ENCODE measurements at regions not wholly inside any gene's neighbourhood (a gene's known extent, or its start where the extent isn't known, plus 50 kb on each side); places are given as distances from the start of the nearest gene placed in this dataset.

- no peak overlapping the region for H3K18ac ChIP-seq (ENCODE audit: low read length)
- no peaks in the 10 kb centered on the region for H3K27me3 ChIP-seq (ENCODE audit: insufficient read depth, low read length)
- no peaks in the 10 kb centered on the region for H3K4me1 ChIP-seq (ENCODE audit: control insufficient read depth in 1 of 2, insufficient read depth in 2 of 2, low read length in 2 of 2)
- no CpG with 5 or more reads among the region's 1 CpG for WGBS (ENCODE audit: extremely low coverage, insufficient coverage, insufficient read length)
- no peak overlapping the region for H2AFZ ChIP-seq (ENCODE audit: insufficient read depth, low read length, poor library complexity)
- H3K27ac ChIP-seq (ENCODE audit: low read depth, low read length) = no peak overlapping the region
- no peak overlapping the region for H3K23ac ChIP-seq (ENCODE audit: low read length)
- no peaks in the 10 kb centered on the region for H3K79me2 ChIP-seq (ENCODE audit: control insufficient read depth, insufficient read depth, low read length, poor library complexity)
- H2AK5ac ChIP-seq (ENCODE audit: low read length) = no peak overlapping the region
- no peak overlapping the region for H4K12ac ChIP-seq (ENCODE audit: low read depth, low read length)
- no peak overlapping the region for H2BK120ac ChIP-seq (ENCODE audit: insufficient read depth, low read length, poor library complexity)
- no peaks in the 10 kb centered on the region for H3K79me1 ChIP-seq (ENCODE audit: low read length)
- no peak overlapping the region for H3K14ac ChIP-seq (ENCODE audit: low read length)
- no peak overlapping the region for H3K4me2 ChIP-seq (ENCODE audit: low read length)
- no peak for DNase-seq
- no peak overlapping the region for H3K4me3 ChIP-seq (ENCODE audit: low read depth, low read length)
- H3K9me3 ChIP-seq (ENCODE audit: insufficient read depth, low read depth, low read length) = peaks cover 3% of the 10 kb centered on the region
- H4K8ac ChIP-seq (ENCODE audit: low read depth, low read length) = no peak overlapping the region
- no peak overlapping the region for H4K91ac ChIP-seq (ENCODE audit: low read depth, low read length)
- no peak overlapping the region for H2BK12ac ChIP-seq (ENCODE audit: low read length)
- no peak overlapping the region for H2BK5ac ChIP-seq (ENCODE audit: low read depth, low read length, poor library complexity)
- no peak overlapping the region for H3K9ac ChIP-seq (ENCODE audit: low read length)
- H3K36me3 ChIP-seq (ENCODE audit: control insufficient read depth in 1 of 2, insufficient read depth in 2 of 2, low read length in 2 of 2) = no peaks in the 10 kb centered on the region
- H3K4ac ChIP-seq (ENCODE audit: low read depth, low read length) = no peak overlapping the region
Observed at GRCh38 chr1:82786883-82787282, 986.1 kb downstream of the ADGRL2 start.

GRCh38 chr1:82785268-82785790 is 984.6 kb downstream of the ADGRL2 start:
- Histone ChIP-seq H3K27ac (ENCODE audit: low read depth, low read length) (no peak overlapping the region), H3K79me1 (ENCODE audit: low read length) (no peaks in the 10 kb centered on the region), H4K12ac (ENCODE audit: low read depth, low read length) (no peak overlapping the region), H3K23ac (ENCODE audit: low read length) (no peak overlapping the region), H2BK5ac (ENCODE audit: low read depth, low read length, poor library complexity) (no peak overlapping the region), H2AK5ac (ENCODE audit: low read length) (no peak overlapping the region), H3K79me2 (ENCODE audit: control insufficient read depth, insufficient read depth, low read length, poor library complexity) (no peaks in the 10 kb centered on the region), H4K91ac (ENCODE audit: low read depth, low read length) (no peak overlapping the region), H3K9ac (ENCODE audit: low read length) (no peak overlapping the region), H3K4me1 (ENCODE audit: control insufficient read depth in 1 of 2, insufficient read depth in 2 of 2, low read length in 2 of 2) (no peaks in the 10 kb centered on the region), H3K14ac (ENCODE audit: low read length) (no peak overlapping the region), H2BK120ac (ENCODE audit: insufficient read depth, low read length, poor library complexity) (no peak overlapping the region), H3K4ac (ENCODE audit: low read depth, low read length) (no peak overlapping the region), H2AFZ (ENCODE audit: insufficient read depth, low read length, poor library complexity) (no peak overlapping the region), H3K9me3 (ENCODE audit: insufficient read depth, low read depth, low read length) (no peaks in the 10 kb centered on the region), H3K4me3 (ENCODE audit: low read depth, low read length) (no peak overlapping the region), H3K18ac (ENCODE audit: low read length) (no peak overlapping the region), H3K4me2 (ENCODE audit: low read length) (no peak overlapping the region), H3K36me3 (ENCODE audit: control insufficient read depth in 1 of 2, insufficient read depth in 2 of 2, low read length in 2 of 2) (no peaks in the 10 kb centered on the region), H4K8ac (ENCODE audit: low read depth, low read length) (no peak overlapping the region), H2BK12ac (ENCODE audit: low read length) (no peak overlapping the region), H3K27me3 (ENCODE audit: insufficient read depth, low read length) (no peaks in the 10 kb centered on the region)
- no CpG with 5 or more reads among the region's 1 CpG for WGBS (ENCODE audit: extremely low coverage, insufficient coverage, insufficient read length)
- DNase-seq = no peak

- Histone ChIP-seq H4K91ac (ENCODE audit: low read depth, low read length) (no peak overlapping the region), H3K4ac (ENCODE audit: low read depth, low read length) (no peak overlapping the region), H3K14ac (ENCODE audit: low read length) (no peak overlapping the region), H3K18ac (ENCODE audit: low read length) (no peak overlapping the region), H3K79me2 (ENCODE audit: control insufficient read depth, insufficient read depth, low read length, poor library complexity) (no peaks in the 10 kb centered on the region), H2AFZ (ENCODE audit: insufficient read depth, low read length, poor library complexity) (no peak overlapping the region), H3K4me2 (ENCODE audit: low read length) (no peak overlapping the region), H3K23ac (ENCODE audit: low read length) (no peak overlapping the region), H3K79me1 (ENCODE audit: low read length) (no peaks in the 10 kb centered on the region), H3K4me3 (ENCODE audit: low read depth, low read length) (no peak overlapping the region), H4K12ac (ENCODE audit: low read depth, low read length) (no peak overlapping the region), H3K27me3 (ENCODE audit: insufficient read depth, low read length) (no peaks in the 10 kb centered on the region), H4K8ac (ENCODE audit: low read depth, low read length) (no peak overlapping the region), H3K27ac (ENCODE audit: low read depth, low read length) (no peak overlapping the region), H3K9ac (ENCODE audit: low read length) (no peak overlapping the region), H2AK5ac (ENCODE audit: low read length) (no peak overlapping the region), H2BK5ac (ENCODE audit: low read depth, low read length, poor library complexity) (no peak overlapping the region), H3K4me1 (ENCODE audit: control insufficient read depth in 1 of 2, insufficient read depth in 2 of 2, low read length in 2 of 2) (no peaks in the 10 kb centered on the region), H2BK120ac (ENCODE audit: insufficient read depth, low read length, poor library complexity) (no peak overlapping the region), H2BK12ac (ENCODE audit: low read length) (no peak overlapping the region), H3K36me3 (ENCODE audit: control insufficient read depth in 1 of 2, insufficient read depth in 2 of 2, low read length in 2 of 2) (no peaks in the 10 kb centered on the region), H3K9me3 (ENCODE audit: insufficient read depth, low read depth, low read length) (no peaks in the 10 kb centered on the region)
- no peak for DNase-seq
- no CpG with 5 or more reads among the region's 5 CpGs for WGBS (ENCODE audit: extremely low coverage, insufficient coverage, insufficient read length)
Observed at GRCh38 chr1:82783044-82783443, 982.3 kb downstream of the ADGRL2 start.

- H3K4me1 ChIP-seq (ENCODE audit: control insufficient read depth in 1 of 2, insufficient read depth in 2 of 2, low read length in 2 of 2) = no peaks in the 10 kb centered on the region
- no peak overlapping the region for H2BK120ac ChIP-seq (ENCODE audit: insufficient read depth, low read length, poor library complexity)
- no peak for DNase-seq
- H3K9ac ChIP-seq (ENCODE audit: low read length) = no peak overlapping the region
- no peak overlapping the region for H4K91ac ChIP-seq (ENCODE audit: low read depth, low read length)
- H2BK5ac ChIP-seq (ENCODE audit: low read depth, low read length, poor library complexity) = no peak overlapping the region
- H3K14ac ChIP-seq (ENCODE audit: low read length) = no peak overlapping the region
- H3K9me3 ChIP-seq (ENCODE audit: insufficient read depth, low read depth, low read length) = no peaks in the 10 kb centered on the region
- no peak overlapping the region for H4K8ac ChIP-seq (ENCODE audit: low read depth, low read length)
- H3K18ac ChIP-seq (ENCODE audit: low read length) = no peak overlapping the region
- no peak overlapping the region for H2BK12ac ChIP-seq (ENCODE audit: low read length)
- H3K27me3 ChIP-seq (ENCODE audit: insufficient read depth, low read length) = no peaks in the 10 kb centered on the region
- H3K79me1 ChIP-seq (ENCODE audit: low read length) = no peaks in the 10 kb centered on the region
- H3K79me2 ChIP-seq (ENCODE audit: control insufficient read depth, insufficient read depth, low read length, poor library complexity) = no peaks in the 10 kb centered on the region
- H2AFZ ChIP-seq (ENCODE audit: insufficient read depth, low read length, poor library complexity) = no peak overlapping the region
- H3K23ac ChIP-seq (ENCODE audit: low read length) = no peak overlapping the region
- H3K4ac ChIP-seq (ENCODE audit: low read depth, low read length) = no peak overlapping the region
- no peak overlapping the region for H3K4me2 ChIP-seq (ENCODE audit: low read length)
- no peak overlapping the region for H4K12ac ChIP-seq (ENCODE audit: low read depth, low read length)
- no CpG with 5 or more reads among the region's 2 CpGs for WGBS (ENCODE audit: extremely low coverage, insufficient coverage, insufficient read length)
- no peaks in the 10 kb centered on the region for H3K36me3 ChIP-seq (ENCODE audit: control insufficient read depth in 1 of 2, insufficient read depth in 2 of 2, low read length in 2 of 2)
- no peak overlapping the region for H2AK5ac ChIP-seq (ENCODE audit: low read length)
- no peak overlapping the region for H3K27ac ChIP-seq (ENCODE audit: low read depth, low read length)
- H3K4me3 ChIP-seq (ENCODE audit: low read depth, low read length) = no peak overlapping the region
Observed at GRCh38 chr1:82782599-82782998, 981.9 kb downstream of the ADGRL2 start.
